ENCODE measurements at regions not wholly inside any gene's neighbourhood (a gene's known extent, or its start where the extent isn't known, plus 50 kb on each side); places are given as distances from the start of the nearest gene placed in this dataset.

GRCh38 chr15:100722551-100723314 lies 120.3 kb downstream of the ASB7 start (continued):
- TF ChIP-seq CHD7 (IDR thresholded peaks at IDR 0.05; ENCODE audit: low read depth, low read length): no peak
- no peak for TF ChIP-seq ZNF239 (CRISPR knock-in tag; IDR thresholded peaks at IDR 0.05)
- no peak for TF ChIP-seq SIX5 (IDR thresholded peaks at IDR 0.05; ENCODE audit: borderline replicate concordance in 1 of 2, insufficient read depth in 1 of 2, low read depth in 1 of 2, low read length in 2 of 2)
- no peak for TF ChIP-seq KLF1 (tag; IDR thresholded peaks at IDR 0.05)
- no peak for TF ChIP-seq NR2C1 (IDR thresholded peaks at IDR 0.05)
- TF ChIP-seq NR2C1 (tag; IDR thresholded peaks at IDR 0.05): no peak
- no peak for TF ChIP-seq GTF2A2 (tag; IDR thresholded peaks at IDR 0.05)
- no peak for TF ChIP-seq LCOR (CRISPR knock-in tag; IDR thresholded peaks at IDR 0.05)
- TF ChIP-seq STAT5B (CRISPR knock-in tag; IDR thresholded peaks at IDR 0.05): no peak

Data from K562 (cell line).